ENCODE measurements at regions not wholly inside any gene's neighbourhood (a gene's known extent, or its start where the extent isn't known, plus 50 kb on each side); places are given as distances from the start of the nearest gene placed in this dataset.

DNA sequence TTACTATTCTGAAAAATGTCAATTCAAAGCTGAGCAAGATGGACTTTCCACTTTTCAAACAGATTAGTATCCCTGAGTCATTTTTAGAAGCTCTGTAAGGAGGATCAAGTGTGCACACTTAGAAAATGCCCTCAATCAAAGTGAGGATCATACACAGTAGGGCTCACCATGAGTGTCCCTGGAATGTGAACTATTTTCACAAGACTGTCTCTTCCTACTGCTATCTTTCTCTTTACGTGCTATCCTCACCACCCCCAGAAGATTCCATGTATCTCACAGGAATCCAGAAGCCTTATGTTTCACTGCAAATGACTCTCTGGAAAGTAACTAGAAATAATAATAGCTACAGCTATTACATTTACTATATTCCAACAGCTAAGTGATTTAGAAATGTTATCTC is 349.9 kb upstream of the TGFBR2 start:
- TF ChIP-seq, protein P1, sequence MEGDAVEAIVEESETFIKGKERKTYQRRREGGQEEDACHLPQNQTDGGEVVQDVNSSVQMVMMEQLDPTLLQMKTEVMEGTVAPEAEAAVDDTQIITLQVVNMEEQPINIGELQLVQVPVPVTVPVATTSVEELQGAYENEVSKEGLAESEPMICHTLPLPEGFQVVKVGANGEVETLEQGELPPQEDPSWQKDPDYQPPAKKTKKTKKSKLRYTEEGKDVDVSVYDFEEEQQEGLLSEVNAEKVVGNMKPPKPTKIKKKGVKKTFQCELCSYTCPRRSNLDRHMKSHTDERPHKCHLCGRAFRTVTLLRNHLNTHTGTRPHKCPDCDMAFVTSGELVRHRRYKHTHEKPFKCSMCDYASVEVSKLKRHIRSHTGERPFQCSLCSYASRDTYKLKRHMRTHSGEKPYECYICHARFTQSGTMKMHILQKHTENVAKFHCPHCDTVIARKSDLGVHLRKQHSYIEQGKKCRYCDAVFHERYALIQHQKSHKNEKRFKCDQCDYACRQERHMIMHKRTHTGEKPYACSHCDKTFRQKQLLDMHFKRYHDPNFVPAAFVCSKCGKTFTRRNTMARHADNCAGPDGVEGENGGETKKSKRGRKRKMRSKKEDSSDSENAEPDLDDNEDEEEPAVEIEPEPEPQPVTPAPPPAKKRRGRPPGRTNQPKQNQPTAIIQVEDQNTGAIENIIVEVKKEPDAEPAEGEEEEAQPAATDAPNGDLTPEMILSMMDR (IDR thresholded peaks at IDR 0.05; ENCODE audit: low read depth, low read length) = no peak
- ChIA-PET CTCF (interaction anchor here (0.5 to 1.0 kb wide), 2 partner anchors 57 to 64 kb away, joined by 3 read pairs; no protein-coding TSS in a partner anchor), POLR2A (no interaction called here)
- H3K4me3 ChIP-seq (ENCODE audit: low read depth, low read length) = no peak overlapping the region
- H3K27ac ChIP-seq (ENCODE audit: low read depth, low read length) = no peak overlapping the region
- H3K9me3 ChIP-seq (ENCODE audit: control insufficient read depth, insufficient read depth, low read length) = no peaks in the 10 kb centered on the region
- H3K27me3 ChIP-seq (ENCODE audit: control insufficient read depth, insufficient read depth, low read length) = no peaks in the 10 kb centered on the region
- DNase-seq (ENCODE audit: low read depth, low spot score) = no peak

DNA sequence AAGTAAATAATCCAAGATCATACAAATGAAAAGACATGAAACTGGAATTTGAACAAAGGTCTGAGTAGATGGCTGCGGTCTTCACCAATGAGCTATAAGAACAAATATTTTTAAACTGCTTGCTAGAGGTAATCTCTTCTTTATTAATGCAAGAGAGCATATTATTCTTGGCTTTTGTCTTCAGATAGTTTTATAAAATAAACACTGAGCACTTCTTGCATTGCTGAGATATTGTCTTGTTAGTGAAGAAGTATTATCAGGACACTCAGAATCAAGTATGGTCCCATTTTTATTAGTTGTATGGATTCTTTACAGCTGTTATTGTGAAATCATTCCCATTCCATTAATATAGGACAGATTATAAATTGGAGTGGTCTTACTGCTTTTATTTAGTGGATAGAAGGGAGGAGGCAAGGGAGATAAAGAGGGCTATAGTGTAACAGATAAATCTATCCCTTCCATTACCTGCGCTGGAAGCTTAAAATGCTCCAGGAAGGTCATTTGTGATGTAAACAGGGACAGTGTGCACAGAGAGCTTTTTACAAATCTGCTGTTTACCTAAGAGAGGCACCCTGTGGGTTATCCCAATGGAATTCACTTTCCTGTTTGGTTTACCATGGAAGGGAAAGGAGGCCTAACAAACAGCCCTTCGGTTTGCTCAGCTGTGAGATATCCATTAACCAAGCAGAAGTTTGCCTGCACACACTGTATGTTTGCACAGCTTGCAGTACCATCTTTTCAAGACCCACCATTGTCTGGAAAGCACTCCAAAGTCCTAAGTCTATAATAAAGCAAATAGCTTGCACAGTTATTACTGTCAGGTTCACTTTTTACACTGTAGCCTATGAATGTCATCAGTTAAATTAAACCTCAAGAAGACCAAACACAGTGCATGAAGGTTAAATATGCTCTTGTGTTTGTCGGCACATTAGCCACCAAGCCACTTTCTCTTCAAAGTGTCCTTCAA is 347.7 kb upstream of the TGFBR2 start:
- no peak overlapping the region for H3K27ac ChIP-seq (ENCODE audit: low read depth, low read length)
- TF ChIP-seq, protein P1 (IDR thresholded peaks at IDR 0.05; ENCODE audit: low read depth, low read length) = no peak
- no peaks in the 10 kb centered on the region for H3K9me3 ChIP-seq (ENCODE audit: control insufficient read depth, insufficient read depth, low read length)
- ChIA-PET POLR2A (interaction anchor here (0.5 kb wide), 2 partner anchors 15 to 377 kb away, joined by 3 to 5 read pairs; no protein-coding TSS in a partner anchor), CTCF (interaction anchor here (1.0 kb wide), 1 partner anchor 217 kb away, joined by 4 read pairs; no protein-coding TSS in a partner anchor)
- no peak for DNase-seq (ENCODE audit: low read depth, low spot score)
- no peak overlapping the region for H3K4me3 ChIP-seq (ENCODE audit: low read depth, low read length)
- no peaks in the 10 kb centered on the region for H3K27me3 ChIP-seq (ENCODE audit: control insufficient read depth, insufficient read depth, low read length)

- ChIA-PET CTCF (interaction anchor here (1.8 kb wide), 1 partner anchor 61 kb away, joined by 6 read pairs; no protein-coding TSS in a partner anchor), POLR2A (no interaction called here)
- no peak overlapping the region for H3K27ac ChIP-seq (ENCODE audit: low read depth, low read length)
- H3K27me3 ChIP-seq (ENCODE audit: control insufficient read depth, insufficient read depth, low read length) = no peaks in the 10 kb centered on the region
- no peak overlapping the region for H3K4me3 ChIP-seq (ENCODE audit: low read depth, low read length)
- H3K9me3 ChIP-seq (ENCODE audit: control insufficient read depth, insufficient read depth, low read length) = no peaks in the 10 kb centered on the region
- TF ChIP-seq, protein P1 (IDR thresholded peaks at IDR 0.05; ENCODE audit: low read depth, low read length) = no peak
- no peak for DNase-seq (ENCODE audit: low read depth, low spot score)
Measured at GRCh38 chr3:30259730-30260129, 346.7 kb upstream of the TGFBR2 start.

- no peak overlapping the region for H3K27ac ChIP-seq (ENCODE audit: low read depth, low read length)
- H3K9me3 ChIP-seq (ENCODE audit: control insufficient read depth, insufficient read depth, low read length) = peaks cover 2% of the 10 kb centered on the region; the same call in 1 of the 2 replicates
- no peaks in the 10 kb centered on the region for H3K27me3 ChIP-seq (ENCODE audit: control insufficient read depth, insufficient read depth, low read length)
- POLR2A ChIA-PET = no interaction called here
- TF ChIP-seq, protein P1 (IDR thresholded peaks at IDR 0.05; ENCODE audit: low read depth, low read length) = no peak
- no peak overlapping the region for H3K4me3 ChIP-seq (ENCODE audit: low read depth, low read length)
- no peak for DNase-seq (ENCODE audit: low read depth, low spot score)
- CTCF ChIA-PET = interaction anchor here (1.8 kb wide), 1 partner anchor 62 kb away, joined by 6 read pairs; no protein-coding TSS in a partner anchor
Measured at GRCh38 chr3:30260762-30261161, 345.6 kb upstream of the TGFBR2 start.

All from AG04450 (cell line).